NT2/D1 (cell line): ENCODE measurements at regions not wholly inside any gene's neighbourhood (a gene's known extent, or its start where the extent isn't known, plus 50 kb on each side); places are given as distances from the start of the nearest gene placed in this dataset.

Experiments
- YY1 ChIP-seq: IDR thresholded peaks from 2 replicates; pipeline ENCODE4 v1.6.1; 2011; ENCODE audit not compliant: insufficient read length, insufficient read depth
- ZNF274 ChIP-seq: IDR thresholded peaks from 2 replicates; pipeline ENCODE4 v1.6.1; 2011; ENCODE audit warnings: mild to moderate bottlenecking, low read depth, low read length

- TF ChIP-seq YY1 (no peak), ZNF274 (no peak)
Observed at GRCh38 chr20:20829681-20830080, 117.2 kb upstream of the RALGAPA2 start.
